CD14-positive monocyte (primary cell): ENCODE measurements at regions not wholly inside any gene's neighbourhood (a gene's known extent, or its start where the extent isn't known, plus 50 kb on each side); places are given as distances from the start of the nearest gene placed in this dataset.
"Not testable (repeated sequence)": the region's sequence is repeated elsewhere in the genome, so short reads cannot be mapped to it uniquely, and the experiment has no call there.

Experiments
- DNase-seq, 3 donors: peaks; one replicate each; pipeline ENCODE4 v3.0.0-alpha.2; 2011 to 2022
- H2AFZ ChIP-seq: 2 replicates; pipeline ENCODE4 v1.6.0; 2012; ENCODE audit warnings: mild to moderate bottlenecking, low read depth, low read length, inconsistent platforms; ENCODE audit not compliant: insufficient read depth, poor library complexity, severe bottlenecking
- H3K27ac ChIP-seq, 2 donors: 1 replicate in 1 of 2; 2 replicates in 1 of 2; pipeline ENCODE4 v1.5.1; 2012 to 2013; ENCODE audit warnings: low read length in 2 of 2, control low read depth in 1 of 2, inconsistent platforms in 1 of 2, low read depth in 1 of 2, mild to moderate bottlenecking in 1 of 2
- H3K27me3 ChIP-seq, 2 donors: one replicate each; pipeline versions ENCODE4 v1.6.0 to v1.6.1; 2011 to 2013; ENCODE audit warnings: low read length in 2 of 2; ENCODE audit not compliant: control insufficient read depth in 2 of 2, insufficient read depth in 2 of 2
- H3K36me3 ChIP-seq, 2 donors: replicated peaks in 1 of 2; 1 replicate in 1 of 2; 2 replicates in 1 of 2; pipeline versions ENCODE4 v1.5.1 to v1.6.1; 2012 to 2013; ENCODE audit warnings: low read length in 2 of 2, control low read depth in 1 of 2, inconsistent platforms in 1 of 2, mild to moderate bottlenecking in 1 of 2; ENCODE audit not compliant: insufficient read depth in 2 of 2, control insufficient read depth in 1 of 2
- H3K4me1 ChIP-seq, 2 donors: 1 replicate in 1 of 2; 2 replicates in 1 of 2; pipeline versions ENCODE4 v1.5.1 to v1.6.1; 2012 to 2013; ENCODE audit warnings: low read length in 2 of 2, control low read depth in 1 of 2, inconsistent platforms in 1 of 2, mild to moderate bottlenecking in 1 of 2, moderate library complexity in 1 of 2; ENCODE audit not compliant: insufficient read depth in 2 of 2, control insufficient read depth in 1 of 2
- H3K4me2 ChIP-seq: replicated peaks from 2 replicates; pipeline ENCODE3; 2012; ENCODE audit warnings: low read length, moderate library complexity, mild to moderate bottlenecking; ENCODE audit not compliant: poor library complexity, severe bottlenecking; ENCODE audit errors: extremely low read depth
- H3K4me3 ChIP-seq, 3 experiments: fragments of 200-600 bp in 1 of 3; sonication (generic) in 1 of 3; replicated peaks in 1 of 3; 1 replicate in 2 of 3; 2 replicates in 1 of 3; pipeline ENCODE4 v1.5.1; 2011 to 2013; ENCODE audit warnings: low read length in 3 of 3, mild to moderate bottlenecking in 3 of 3, control low read depth in 2 of 3, low read depth in 2 of 3, inconsistent platforms in 1 of 3, moderate library complexity in 1 of 3
- H3K79me2 ChIP-seq: 2 replicates; pipeline ENCODE4 v1.6.0; 2012; ENCODE audit warnings: mild to moderate bottlenecking, control low read depth, inconsistent platforms, low read length, moderate library complexity; ENCODE audit not compliant: insufficient read depth
- H3K9ac ChIP-seq: 2 replicates; pipeline ENCODE4 v1.6.0; 2017; ENCODE audit warnings: low read length, mild to moderate bottlenecking; ENCODE audit not compliant: insufficient read depth, poor library complexity, severe bottlenecking
- H3K9me3 ChIP-seq, 2 donors: replicated peaks in 1 of 2; 1 replicate in 1 of 2; 2 replicates in 1 of 2; pipeline versions ENCODE4 v1.5.1 to v1.6.1; 2012 to 2013; ENCODE audit warnings: low read length in 2 of 2, control low read depth in 1 of 2; ENCODE audit not compliant: control insufficient read depth in 1 of 2, insufficient read depth in 1 of 2
- H4K20me1 ChIP-seq: 2 replicates; pipeline ENCODE4 v1.6.0; 2012; ENCODE audit warnings: mild to moderate bottlenecking, low read length, control low read depth, moderate library complexity; ENCODE audit not compliant: insufficient read depth
- H3K27ac Mint-ChIP-seq, 7 donors: one replicate each; pipeline ENCODE4 v1.8.0; 2020; ENCODE audit warnings: mild to moderate bottlenecking in 7 of 7, mixed read lengths in 7 of 7, moderate library complexity in 6 of 7, inconsistent platforms in 2 of 7
- H3K27me3 Mint-ChIP-seq, 3 donors: one replicate each; pipeline ENCODE4 v1.8.0; 2021 to 2022; ENCODE audit warnings: low read depth in 3 of 3, mild to moderate bottlenecking in 3 of 3, mixed read lengths in 3 of 3, moderate library complexity in 3 of 3, inconsistent platforms in 1 of 3
- H3K36me3 Mint-ChIP-seq, 2 donors: one replicate each; pipeline ENCODE4 v1.8.0; 2020; ENCODE audit warnings: mixed read lengths in 2 of 2, inconsistent platforms in 1 of 2, mild to moderate bottlenecking in 1 of 2
- H3K4me1 Mint-ChIP-seq: one replicate; pipeline ENCODE4 v1.8.0; 2020; ENCODE audit warnings: mild to moderate bottlenecking, mixed read lengths
- H3K4me3 Mint-ChIP-seq, 2 donors: one replicate each; pipeline ENCODE4 v1.8.0; 2020; ENCODE audit warnings: mild to moderate bottlenecking in 2 of 2, mixed read lengths in 2 of 2, moderate library complexity in 1 of 2
- H3K9me3 Mint-ChIP-seq, 7 donors: one replicate each; pipeline ENCODE4 v1.8.0; 2020 to 2022; ENCODE audit warnings: mixed read lengths in 7 of 7, mild to moderate bottlenecking in 6 of 7, moderate library complexity in 6 of 7, inconsistent platforms in 2 of 7
- WGBS: methylation state at CpG from one replicate; pipeline ENCODE4 v1.1.5; 2013; ENCODE audit warnings: missing lambda C conversion rate; ENCODE audit not compliant: insufficient coverage; 5-methylcytosine and 5-hydroxymethylcytosine counted together
- intact Hi-C, 2 donors: fragments of 100-400 bp; cut with micrococcal nuclease; formaldehyde crosslinking; loops; one replicate each; pipeline versions ENCODE4 v1.15.0 to v1.15.1; 2023
- TF ChIP-seq, protein P1 (sequence below): fragments of 200-600 bp; IDR thresholded peaks from one replicate; pipeline ENCODE4 v1.8.0; 2022; ENCODE audit warnings: antibody characterized with exemption, mild to moderate bottlenecking

DNA sequence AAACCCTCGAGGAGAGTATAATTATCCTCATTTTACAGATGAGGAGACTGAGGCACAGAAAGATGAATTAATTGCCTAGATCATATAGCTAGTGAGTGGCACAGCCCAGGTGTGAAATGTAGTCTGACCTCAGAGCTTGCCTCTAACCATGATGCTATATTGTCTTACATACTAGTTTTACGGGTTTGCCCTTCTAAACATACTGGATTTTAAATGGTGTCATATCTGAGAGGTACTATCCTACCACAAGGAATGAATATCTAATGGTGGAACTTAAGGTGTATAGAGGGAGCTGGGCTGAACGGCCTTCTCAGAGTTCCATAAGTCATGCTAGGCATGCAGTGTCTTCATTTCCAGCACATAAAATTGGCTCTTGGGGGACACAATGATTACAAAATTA lies 77.9 kb upstream of the EDEM3 start:
- no peak overlapping the region for H3K9ac ChIP-seq
- Mint-ChIP-seq H3K36me3 (peaks cover 40 to 60% of the 10 kb centered on the region in 2 donors), H3K9me3 (peaks cover 0 to 5% (median 3%) of the 10 kb centered on the region in 7 donors), H3K27me3 (peaks cover 0 to 2% (median 0%) of the 10 kb centered on the region in 3 donors), H3K4me1 (no peaks in the 10 kb centered on the region), H3K4me3 (no peak overlapping the region), H3K27ac (no peak overlapping the region)
- no peak overlapping the region for H2AFZ ChIP-seq
- WGBS, result no CpG with 5 or more reads among the region's 3 CpGs
- H3K27me3 ChIP-seq, result no peaks in the 10 kb centered on the region
- H3K27ac ChIP-seq, result no peak overlapping the region
- no peaks in the 10 kb centered on the region for H3K79me2 ChIP-seq
- TF ChIP-seq, protein P1, sequence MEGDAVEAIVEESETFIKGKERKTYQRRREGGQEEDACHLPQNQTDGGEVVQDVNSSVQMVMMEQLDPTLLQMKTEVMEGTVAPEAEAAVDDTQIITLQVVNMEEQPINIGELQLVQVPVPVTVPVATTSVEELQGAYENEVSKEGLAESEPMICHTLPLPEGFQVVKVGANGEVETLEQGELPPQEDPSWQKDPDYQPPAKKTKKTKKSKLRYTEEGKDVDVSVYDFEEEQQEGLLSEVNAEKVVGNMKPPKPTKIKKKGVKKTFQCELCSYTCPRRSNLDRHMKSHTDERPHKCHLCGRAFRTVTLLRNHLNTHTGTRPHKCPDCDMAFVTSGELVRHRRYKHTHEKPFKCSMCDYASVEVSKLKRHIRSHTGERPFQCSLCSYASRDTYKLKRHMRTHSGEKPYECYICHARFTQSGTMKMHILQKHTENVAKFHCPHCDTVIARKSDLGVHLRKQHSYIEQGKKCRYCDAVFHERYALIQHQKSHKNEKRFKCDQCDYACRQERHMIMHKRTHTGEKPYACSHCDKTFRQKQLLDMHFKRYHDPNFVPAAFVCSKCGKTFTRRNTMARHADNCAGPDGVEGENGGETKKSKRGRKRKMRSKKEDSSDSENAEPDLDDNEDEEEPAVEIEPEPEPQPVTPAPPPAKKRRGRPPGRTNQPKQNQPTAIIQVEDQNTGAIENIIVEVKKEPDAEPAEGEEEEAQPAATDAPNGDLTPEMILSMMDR, result no peak
- H3K9me3 ChIP-seq, result no peaks in the 10 kb centered on the region
- intact Hi-C loops, result no loop called here
- H3K36me3 ChIP-seq, result peaks cover 15 to 48% of the 10 kb centered on the region in 2 donors
- DNase-seq, result no peak
- H3K4me2 ChIP-seq, result no peak overlapping the region
- H3K4me1 ChIP-seq, result no peaks in the 10 kb centered on the region
- peaks cover 3% of the 10 kb centered on the region for H4K20me1 ChIP-seq
- H3K4me3 ChIP-seq, result no peak overlapping the region

DNA sequence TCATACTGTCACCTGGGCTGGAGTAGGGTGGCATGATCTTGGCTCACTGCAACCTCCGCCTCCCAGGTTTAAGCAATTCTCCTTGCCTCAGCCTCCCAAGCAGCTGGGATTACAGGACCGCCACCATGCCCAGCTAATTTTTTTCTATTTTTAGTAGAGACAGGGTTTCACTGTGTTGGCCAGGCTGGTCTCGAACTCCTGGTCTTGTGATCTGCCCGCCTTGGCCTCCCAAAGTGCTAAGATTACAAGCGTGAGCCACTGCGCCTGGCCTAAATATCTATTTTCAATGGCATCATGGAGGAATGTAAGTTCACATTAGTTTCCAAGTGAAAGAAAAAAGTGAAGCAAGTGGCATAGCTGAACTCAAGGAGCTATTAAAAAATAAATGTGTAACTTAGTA lies 74.8 kb upstream of the EDEM3 start:
- H3K27ac Mint-ChIP-seq, intact Hi-C loops, H3K79me2 ChIP-seq, H3K4me3 Mint-ChIP-seq, H3K27me3 Mint-ChIP-seq, H4K20me1 ChIP-seq, H3K27me3 ChIP-seq, H3K9me3 ChIP-seq, DNase-seq, H3K27ac ChIP-seq, H3K9me3 Mint-ChIP-seq, H3K4me2 ChIP-seq, H3K4me3 ChIP-seq, H3K9ac ChIP-seq, H2AFZ ChIP-seq: not testable (repeated sequence)
- H3K4me1 Mint-ChIP-seq, result peaks cover 23% of the 10 kb centered on the region
- 100% methylated on average over 2 of the region's 6 CpGs for WGBS
- H3K36me3 Mint-ChIP-seq, result peaks cover 25 to 54% of the 10 kb centered on the region in 2 donors
- Histone ChIP-seq H3K4me1 (peaks cover 18 to 19% of the 10 kb centered on the region in 2 donors), H3K36me3 (peaks cover 15 to 42% of the 10 kb centered on the region in 2 donors)
